Gastrocnemius medialis (tissue), 4 donors: ENCODE measurements at regions not wholly inside any gene's neighbourhood (a gene's known extent, or its start where the extent isn't known, plus 50 kb on each side); places are given as distances from the start of the nearest gene placed in this dataset.

ENCODE experiments used
- ATAC-seq, 2 donors: fragments of 150-250 bp; one replicate each; pipeline ENCODE4 v1.9.1; 2016
- DNase-seq, 2 donors: peaks; one replicate each; pipeline ENCODE4 v3.0.0-alpha.2; 2019
- H3K27ac ChIP-seq, 4 donors: fragments of 200-600 bp; sonication (generic); 1 replicate in 1 of 4; 2 replicates in 3 of 4; pipeline ENCODE4 v1.5.1; 2016 to 2018; ENCODE audit warnings: mild to moderate bottlenecking in 2 of 4, moderate library complexity in 1 of 4
- H3K27me3 ChIP-seq, 3 donors: fragments of 200-600 bp; sonication (generic) in 2 of 3; 1 replicate in 1 of 3; 2 replicates in 2 of 3; pipeline versions ENCODE4 v1.5.1 to v1.6.0; 2016 to 2019; ENCODE audit warnings: mild to moderate bottlenecking in 1 of 3, moderate library complexity in 1 of 3
- H3K36me3 ChIP-seq, 2 donors: fragments of 200-600 bp; sonication (generic) in 1 of 2; one replicate each; pipeline ENCODE4 v1.5.1; 2017 to 2018
- H3K4me1 ChIP-seq, 2 donors: fragments of 200-600 bp; sonication (generic) in 1 of 2; one replicate each; pipeline ENCODE4 v1.5.1; 2016 to 2017; ENCODE audit warnings: mild to moderate bottlenecking in 2 of 2
- H3K4me3 ChIP-seq, 4 donors: fragments of 200-600 bp; sonication (generic) in 3 of 4; 1 replicate in 1 of 4; 2 replicates in 3 of 4; pipeline ENCODE4 v1.5.1; 2016 to 2019; ENCODE audit warnings: mild to moderate bottlenecking in 2 of 4
- H3K9me3 ChIP-seq, 3 donors: fragments of 200-600 bp; sonication (generic) in 2 of 3; 1 replicate in 1 of 3; 2 replicates in 2 of 3; pipeline ENCODE4 v1.5.1; 2016 to 2019
- CTCF ChIP-seq, 5 experiments: fragments of 450-650 bp in 3 of 5; fragments of 200-600 bp in 2 of 5; sonication (generic) in 2 of 5; IDR thresholded peaks in 4 of 5; conservative IDR thresholded peaks in 1 of 5; 1 replicate in 4 of 5; 2 replicates in 1 of 5; pipeline ENCODE4 v1.5.1; 2016 to 2019; ENCODE audit warnings: antibody characterized with exemption in 5 of 5, mild to moderate bottlenecking in 3 of 5, moderate library complexity in 3 of 5
- POLR2A ChIP-seq, 2 donors: fragments of 450-650 bp; IDR thresholded peaks; one replicate each; pipeline ENCODE4 v1.6.1; 2017; ENCODE audit warnings: antibody characterized with exemption in 2 of 2, mild to moderate bottlenecking in 2 of 2, moderate library complexity in 2 of 2
- in situ Hi-C, 4 donors: fragments of 200-750 bp; cut with MboI; loops; one replicate each; pipeline versions ENCODE4 v1.15.0 to v1.8.0; 2017; ENCODE audit warnings: low sequenced_read_pairs in 4 of 4
- intact Hi-C: fragments of 100-400 bp; cut with DNase I; formaldehyde crosslinking; loops from one replicate; pipeline ENCODE4 v1.15.1; 2023; ENCODE audit warnings: low total_unique reads

- TF ChIP-seq CTCF (IDR thresholded peaks at IDR 0.05 in 4 of 5, conservative IDR thresholded peaks at IDR 0.05 in 1 of 5) = no peak
- no peak for TF ChIP-seq POLR2A (IDR thresholded peaks at IDR 0.05)
- Histone ChIP-seq H3K36me3 (no peaks in the 10 kb centered on the region), H3K27me3 (no peaks in the 10 kb centered on the region), H3K9me3 (no peaks in the 10 kb centered on the region), H3K4me1 (no peaks in the 10 kb centered on the region), H3K27ac (no peak overlapping the region), H3K4me3 (no peak overlapping the region)
- intact Hi-C loops = no loop called here
- ATAC-seq (no peak), DNase-seq (no peak)
- in situ Hi-C loops = no loop called here
Measured at GRCh38 chr14:85714069-85714468, 184.1 kb downstream of the FLRT2 start.

GRCh38 chr14:85711620-85712019, 181.7 kb downstream of the FLRT2 start:
- no peaks in the 10 kb centered on the region for H3K9me3 ChIP-seq
- no peak overlapping the region for H3K27ac ChIP-seq
- H3K27me3 ChIP-seq = no peaks in the 10 kb centered on the region
- H3K4me3 ChIP-seq = no peak overlapping the region
- no peak for TF ChIP-seq CTCF (IDR thresholded peaks at IDR 0.05 in 4 of 5, conservative IDR thresholded peaks at IDR 0.05 in 1 of 5)
- no peak for TF ChIP-seq POLR2A (IDR thresholded peaks at IDR 0.05)
- in situ Hi-C loops (no loop called here), intact Hi-C loops (no loop called here)
- no peaks in the 10 kb centered on the region for H3K4me1 ChIP-seq
- ATAC-seq (no peak), DNase-seq (no peak)
- no peaks in the 10 kb centered on the region for H3K36me3 ChIP-seq
